ENCODE measurements at regions not wholly inside any gene's neighbourhood (a gene's known extent, or its start where the extent isn't known, plus 50 kb on each side); places are given as distances from the start of the nearest gene placed in this dataset.

- no peak for TF ChIP-seq CTCF (IDR thresholded peaks at IDR 0.05)
- no peak for DNase-seq (ENCODE audit: low spot score in 2 of 2)
- no peak overlapping the region for H3K27ac ChIP-seq
- no peaks in the 10 kb centered on the region for H3K36me3 ChIP-seq
- intact Hi-C loops (cut with DNase I) = no loop called here
- no peak overlapping the region for H3K4me3 ChIP-seq
- no peaks in the 10 kb centered on the region for H3K27me3 ChIP-seq
- H3K9me3 ChIP-seq = no peaks in the 10 kb centered on the region
- no peaks in the 10 kb centered on the region for H3K4me1 ChIP-seq
Observed at GRCh38 chr15:96700555-96700954, 370.1 kb downstream of the NR2F2 start.

GRCh38 chr15:96701443-96701842 is 370.9 kb downstream of the NR2F2 start:
- no peaks in the 10 kb centered on the region for H3K36me3 ChIP-seq
- no peaks in the 10 kb centered on the region for H3K4me1 ChIP-seq
- no peak overlapping the region for H3K4me3 ChIP-seq
- H3K27ac ChIP-seq = no peak overlapping the region
- intact Hi-C loops (cut with DNase I) = no loop called here
- no peak for TF ChIP-seq CTCF (IDR thresholded peaks at IDR 0.05)
- H3K9me3 ChIP-seq = no peaks in the 10 kb centered on the region
- H3K27me3 ChIP-seq = no peaks in the 10 kb centered on the region
- DNase-seq (ENCODE audit: low spot score in 2 of 2) = no peak

- no peak for TF ChIP-seq CTCF (IDR thresholded peaks at IDR 0.05)
- Histone ChIP-seq H3K4me1 (no peaks in the 10 kb centered on the region), H3K9me3 (no peaks in the 10 kb centered on the region), H3K27me3 (no peaks in the 10 kb centered on the region), H3K36me3 (no peaks in the 10 kb centered on the region), H3K4me3 (no peak overlapping the region), H3K27ac (no peak overlapping the region)
- no peak for DNase-seq (ENCODE audit: low spot score in 2 of 2)
- intact Hi-C loops (cut with DNase I) = no loop called here
Observed at GRCh38 chr15:96701877-96702276, 371.4 kb downstream of the NR2F2 start.

GRCh38 chr15:96702589-96702988 is 372.1 kb downstream of the NR2F2 start:
- no peak for DNase-seq (ENCODE audit: low spot score in 2 of 2)
- no peaks in the 10 kb centered on the region for H3K9me3 ChIP-seq
- H3K36me3 ChIP-seq = no peaks in the 10 kb centered on the region
- H3K27ac ChIP-seq = no peak overlapping the region
- H3K27me3 ChIP-seq = no peaks in the 10 kb centered on the region
- intact Hi-C loops (cut with DNase I) = no loop called here
- TF ChIP-seq CTCF (IDR thresholded peaks at IDR 0.05) = no peak
- no peaks in the 10 kb centered on the region for H3K4me1 ChIP-seq
- H3K4me3 ChIP-seq = no peak overlapping the region

- Histone ChIP-seq H3K9me3 (no peaks in the 10 kb centered on the region), H3K4me3 (no peak overlapping the region), H3K27me3 (no peaks in the 10 kb centered on the region), H3K27ac (no peak overlapping the region), H3K4me1 (no peaks in the 10 kb centered on the region), H3K36me3 (no peaks in the 10 kb centered on the region)
- intact Hi-C loops (cut with DNase I) = no loop called here
- TF ChIP-seq CTCF (IDR thresholded peaks at IDR 0.05) = no peak
- no peak for DNase-seq (ENCODE audit: low spot score in 2 of 2)
Observed at GRCh38 chr15:96703091-96703490, 372.6 kb downstream of the NR2F2 start.

GRCh38 chr15:96703794-96704550 is 373.5 kb downstream of the NR2F2 start:
- intact Hi-C loops (cut with DNase I) = no loop called here
- no peak for TF ChIP-seq CTCF (IDR thresholded peaks at IDR 0.05)
- H3K27me3 ChIP-seq = no peaks in the 10 kb centered on the region
- no peaks in the 10 kb centered on the region for H3K36me3 ChIP-seq
- H3K4me3 ChIP-seq = no peak overlapping the region
- H3K27ac ChIP-seq = no peak overlapping the region
- DNase-seq (ENCODE audit: low spot score in 2 of 2) = no peak
- no peaks in the 10 kb centered on the region for H3K9me3 ChIP-seq
- no peaks in the 10 kb centered on the region for H3K4me1 ChIP-seq
